ENCODE measurements at regions not wholly inside any gene's neighbourhood (a gene's known extent, or its start where the extent isn't known, plus 50 kb on each side); places are given as distances from the start of the nearest gene placed in this dataset.

DNA sequence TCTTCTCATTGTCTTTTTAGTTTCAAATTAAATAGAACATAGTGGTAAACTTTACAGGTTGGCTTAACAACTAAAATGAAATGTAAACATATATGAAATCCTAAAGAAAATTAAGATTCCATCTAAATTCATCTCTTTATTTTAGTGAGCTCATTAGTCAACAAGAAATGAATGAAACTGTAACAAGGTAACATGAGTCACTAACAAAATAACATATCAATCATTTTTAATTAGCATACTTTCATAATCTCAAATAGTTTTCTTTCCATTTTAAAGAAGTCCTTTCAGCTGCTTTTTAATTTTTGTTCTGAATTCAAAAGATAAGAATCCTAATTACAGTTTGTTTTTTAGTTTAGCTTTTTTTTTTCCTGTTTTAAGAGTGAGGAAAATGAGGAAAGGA lies 688.6 kb upstream of the TENM4 start:
- TF ChIP-seq JUND (IDR thresholded peaks at IDR 0.05; ENCODE audit: low read depth) = no peak
- in situ Hi-C loops (cut with HindIII; ENCODE audit: low pct_unique_long_range_greater_than_20kb, low sequenced_read_pairs) = no loop called here
- DNase-seq (ENCODE audit: low read depth in 1 of 2, low spot score in 1 of 2) = no peak

DNA sequence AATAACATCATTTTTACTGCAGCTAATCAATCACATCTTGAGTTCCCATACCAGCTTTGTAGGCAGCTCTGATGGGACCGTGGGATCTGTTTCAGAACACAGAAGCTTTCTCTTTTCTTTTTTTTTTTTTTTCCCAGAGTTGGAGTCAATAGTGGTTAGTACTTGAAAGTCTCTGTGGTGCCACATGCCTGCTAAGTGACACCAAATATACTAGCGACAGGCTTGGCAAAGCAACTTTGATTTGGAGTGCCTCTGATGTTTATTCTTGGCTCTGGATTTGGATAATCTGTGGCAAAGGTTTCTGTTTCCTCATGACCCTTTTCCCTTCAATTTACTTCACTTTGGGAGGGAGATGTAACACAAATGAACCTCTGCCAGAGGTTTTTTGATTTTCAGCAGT lies 681.4 kb upstream of the TENM4 start:
- in situ Hi-C loops (cut with HindIII; ENCODE audit: low pct_unique_long_range_greater_than_20kb, low sequenced_read_pairs) = no loop called here
- no peak for TF ChIP-seq JUND (IDR thresholded peaks at IDR 0.05; ENCODE audit: low read depth)

GRCh38 chr11:80118073-80118472 lies 677.2 kb upstream of the TENM4 start:
- no peak for DNase-seq (ENCODE audit: low read depth in 1 of 2, low spot score in 1 of 2)

More for the DNA sequence above, 681.4 kb upstream of the TENM4 start:
- no peak for DNase-seq (ENCODE audit: low read depth in 1 of 2, low spot score in 1 of 2)

DNA sequence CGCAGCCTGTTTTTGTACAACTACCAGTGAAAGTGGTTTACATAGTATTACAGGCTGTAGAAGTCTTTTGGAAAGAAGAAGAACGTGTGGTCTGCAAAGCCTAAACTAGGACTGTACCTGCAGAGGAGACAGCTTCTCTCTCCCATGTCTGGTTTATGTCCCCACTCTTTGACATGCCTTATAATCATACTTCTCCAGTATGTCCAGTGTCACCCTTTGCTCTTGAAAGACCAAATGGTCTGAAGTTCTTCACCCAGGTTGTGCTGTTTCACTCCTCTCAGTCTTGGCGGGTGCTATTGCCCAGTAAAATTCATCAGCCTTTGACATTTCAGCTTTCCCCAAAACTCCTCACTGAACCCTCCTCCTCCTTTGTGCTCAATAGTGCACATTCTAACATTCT lies 676.0 kb upstream of the TENM4 start:
- TF ChIP-seq JUND (IDR thresholded peaks at IDR 0.05; ENCODE audit: low read depth) = no peak
- no peak for DNase-seq (ENCODE audit: low read depth in 1 of 2, low spot score in 1 of 2)
- in situ Hi-C loops (cut with HindIII; ENCODE audit: low pct_unique_long_range_greater_than_20kb, low sequenced_read_pairs) = no loop called here

More at GRCh38 chr11:80118073-80118472, 677.2 kb upstream of the TENM4 start:
- TF ChIP-seq JUND (IDR thresholded peaks at IDR 0.05; ENCODE audit: low read depth) = no peak
- in situ Hi-C loops (cut with HindIII; ENCODE audit: low pct_unique_long_range_greater_than_20kb, low sequenced_read_pairs) = no loop called here

- no peak for DNase-seq (ENCODE audit: low read depth in 1 of 2, low spot score in 1 of 2)
- in situ Hi-C loops (cut with HindIII; ENCODE audit: low pct_unique_long_range_greater_than_20kb, low sequenced_read_pairs) = no loop called here
- TF ChIP-seq JUND (IDR thresholded peaks at IDR 0.05; ENCODE audit: low read depth) = no peak
Measured at GRCh38 chr11:80109652-80110051, 668.8 kb upstream of the TENM4 start.

DNA sequence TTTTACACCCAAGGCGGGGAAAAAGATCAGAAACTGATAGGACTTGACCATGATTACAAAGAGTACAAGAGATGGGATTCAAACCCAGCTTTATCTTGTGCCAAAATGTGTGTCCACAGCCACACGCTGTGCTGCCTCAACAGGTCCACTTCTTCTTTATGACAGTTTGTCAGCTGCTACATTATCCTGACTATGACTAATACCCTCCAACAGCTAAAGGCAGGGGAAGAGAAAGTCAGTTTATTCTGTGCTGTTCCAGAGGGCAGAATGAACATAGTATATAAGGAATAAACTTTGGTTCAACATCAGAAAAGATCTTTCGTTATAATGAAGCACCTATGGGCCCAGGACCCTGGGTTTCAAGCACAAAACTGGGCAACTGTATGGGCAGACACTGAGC lies 668.2 kb upstream of the TENM4 start:
- no peak for TF ChIP-seq JUND (IDR thresholded peaks at IDR 0.05; ENCODE audit: low read depth)
- in situ Hi-C loops (cut with HindIII; ENCODE audit: low pct_unique_long_range_greater_than_20kb, low sequenced_read_pairs) = no loop called here
- no peak for DNase-seq (ENCODE audit: low read depth in 1 of 2, low spot score in 1 of 2)

- in situ Hi-C loops (cut with HindIII; ENCODE audit: low pct_unique_long_range_greater_than_20kb, low sequenced_read_pairs) = no loop called here
- DNase-seq (ENCODE audit: low read depth in 1 of 2, low spot score in 1 of 2) = no peak
- no peak for TF ChIP-seq JUND (IDR thresholded peaks at IDR 0.05; ENCODE audit: low read depth)
Measured at GRCh38 chr11:80107415-80107814, 666.6 kb upstream of the TENM4 start.

- no peak for TF ChIP-seq JUND (IDR thresholded peaks at IDR 0.05; ENCODE audit: low read depth)
- DNase-seq (ENCODE audit: low read depth in 1 of 2, low spot score in 1 of 2) = no peak
- in situ Hi-C loops (cut with HindIII; ENCODE audit: low pct_unique_long_range_greater_than_20kb, low sequenced_read_pairs) = no loop called here
Measured at GRCh38 chr11:80104191-80104590, 663.4 kb upstream of the TENM4 start.

GRCh38 chr11:80103142-80103859 lies 662.5 kb upstream of the TENM4 start:
- no peak for DNase-seq (ENCODE audit: low read depth in 1 of 2, low spot score in 1 of 2)
- no peak for TF ChIP-seq JUND (IDR thresholded peaks at IDR 0.05; ENCODE audit: low read depth)
- in situ Hi-C loops (cut with HindIII; ENCODE audit: low pct_unique_long_range_greater_than_20kb, low sequenced_read_pairs) = no loop called here

DNA sequence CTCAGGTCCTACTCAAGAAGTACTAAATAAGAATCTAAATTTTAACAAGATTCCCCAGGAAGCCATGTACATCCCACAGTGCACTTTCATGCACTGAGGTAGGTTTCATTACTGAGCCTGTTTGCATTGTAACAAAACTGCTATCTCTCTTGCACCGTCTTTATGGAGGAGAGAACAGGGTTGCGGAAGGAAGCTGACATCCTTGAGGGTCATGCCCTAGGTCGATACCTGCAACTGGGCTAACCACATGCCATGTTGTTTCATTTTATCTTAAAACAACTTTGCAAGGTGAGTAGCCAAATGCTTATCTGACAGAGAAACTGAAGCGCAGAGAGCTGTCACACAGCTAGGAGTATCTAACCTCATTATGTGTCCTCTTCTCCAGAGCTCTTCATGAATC lies 656.3 kb upstream of the TENM4 start:
- TF ChIP-seq JUND (IDR thresholded peaks at IDR 0.05; ENCODE audit: low read depth) = no peak
- in situ Hi-C loops (cut with HindIII; ENCODE audit: low pct_unique_long_range_greater_than_20kb, low sequenced_read_pairs) = no loop called here
- DNase-seq (ENCODE audit: low read depth in 1 of 2, low spot score in 1 of 2) = no peak

DNA sequence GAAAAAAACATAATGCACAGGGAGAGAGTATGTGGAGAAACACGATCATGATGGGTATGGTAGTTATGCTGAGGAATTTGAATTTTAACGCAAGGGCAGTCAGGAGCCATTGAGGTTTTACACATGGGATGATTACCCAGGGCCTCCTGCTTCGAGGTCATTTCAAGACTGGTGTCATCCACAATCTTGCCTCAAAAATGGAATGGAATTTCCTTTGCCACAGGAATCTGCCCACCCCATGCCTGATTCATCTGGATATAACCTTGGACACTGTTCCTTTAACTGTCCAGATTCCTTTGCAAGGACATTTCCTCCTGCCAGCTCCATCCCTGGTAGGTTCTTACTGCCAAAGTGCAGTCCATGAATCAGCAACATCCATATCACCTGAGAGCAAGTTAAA lies 655.9 kb upstream of the TENM4 start:
- in situ Hi-C loops (cut with HindIII; ENCODE audit: low pct_unique_long_range_greater_than_20kb, low sequenced_read_pairs) = no loop called here
- DNase-seq (ENCODE audit: low read depth in 1 of 2, low spot score in 1 of 2) = no peak
- TF ChIP-seq JUND (IDR thresholded peaks at IDR 0.05; ENCODE audit: low read depth) = no peak

DNA sequence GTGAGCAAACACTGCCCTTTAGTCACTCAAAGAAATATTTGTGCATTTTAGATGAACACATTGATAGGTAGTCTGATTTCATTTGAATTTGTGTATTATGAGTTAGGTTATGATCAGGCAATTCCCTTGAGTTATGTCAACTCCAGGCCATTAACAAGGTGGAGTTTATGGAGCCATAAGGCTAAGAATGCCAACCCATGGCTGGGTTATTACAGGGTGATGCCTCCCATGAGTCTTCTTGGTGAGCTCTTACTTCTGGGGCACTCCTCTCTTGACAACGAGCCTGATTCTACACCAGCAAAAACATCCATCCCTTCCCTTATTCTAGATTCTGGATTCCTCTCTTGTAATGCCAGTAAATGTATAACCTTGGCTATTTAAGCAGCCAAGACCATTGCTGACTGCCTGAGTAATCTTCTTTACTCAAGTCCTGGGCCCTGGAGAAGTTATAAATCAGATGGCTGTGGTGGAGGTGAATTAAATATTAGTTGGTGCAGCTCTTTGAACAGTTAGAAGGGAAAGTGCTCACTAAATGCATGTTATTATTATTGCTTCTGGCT lies 645.7 kb upstream of the TENM4 start:
- no peak for TF ChIP-seq JUND (IDR thresholded peaks at IDR 0.05; ENCODE audit: low read depth)
- in situ Hi-C loops (cut with HindIII; ENCODE audit: low pct_unique_long_range_greater_than_20kb, low sequenced_read_pairs) = no loop called here
- DNase-seq (ENCODE audit: low read depth in 1 of 2, low spot score in 1 of 2) = no peak

DNA sequence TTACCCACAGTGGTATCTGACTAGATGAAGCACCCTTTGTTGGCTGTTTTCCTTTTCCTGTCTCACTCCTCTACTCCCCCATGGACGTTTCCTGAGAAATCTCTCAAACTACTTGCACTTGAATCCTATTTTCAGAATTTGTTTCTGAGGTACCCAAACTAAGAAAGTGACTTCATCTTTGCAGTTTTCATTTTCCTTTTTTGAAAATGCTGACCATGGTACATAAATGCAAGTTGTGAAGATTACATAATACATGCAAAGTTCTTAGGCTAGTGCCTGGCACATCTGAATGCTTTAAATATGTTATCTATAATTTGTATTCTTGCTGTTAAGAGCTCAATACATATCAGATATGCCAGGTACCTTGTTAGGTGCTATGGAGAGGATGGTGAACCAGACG lies 644.7 kb upstream of the TENM4 start:
- no peak for TF ChIP-seq JUND (IDR thresholded peaks at IDR 0.05; ENCODE audit: low read depth)
- in situ Hi-C loops (cut with HindIII; ENCODE audit: low pct_unique_long_range_greater_than_20kb, low sequenced_read_pairs) = no loop called here
- no peak for DNase-seq (ENCODE audit: low read depth in 1 of 2, low spot score in 1 of 2)

DNA sequence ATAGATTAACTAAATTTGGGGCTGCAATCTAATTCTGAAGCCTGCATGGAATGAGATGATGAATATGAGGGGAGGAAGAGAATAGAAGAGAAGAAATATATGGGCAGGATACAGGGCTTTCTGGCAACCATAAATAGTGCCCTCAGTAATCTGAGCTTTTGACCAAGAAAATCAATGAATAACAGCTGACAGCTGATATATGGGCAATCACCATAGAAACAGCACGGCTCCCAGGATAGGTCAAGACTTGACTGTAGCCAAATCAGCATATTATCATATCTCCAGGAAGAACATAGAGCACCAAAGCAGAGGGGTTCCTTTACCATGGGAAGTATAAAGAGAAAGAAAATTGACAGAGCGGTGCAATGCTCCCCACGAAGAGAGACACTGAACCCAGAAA lies 643.8 kb upstream of the TENM4 start:
- DNase-seq (ENCODE audit: low read depth in 1 of 2, low spot score in 1 of 2) = no peak
- TF ChIP-seq JUND (IDR thresholded peaks at IDR 0.05; ENCODE audit: low read depth) = no peak
- in situ Hi-C loops (cut with HindIII; ENCODE audit: low pct_unique_long_range_greater_than_20kb, low sequenced_read_pairs) = no loop called here
